ENCODE measurements at regions not wholly inside any gene's neighbourhood (a gene's known extent, or its start where the extent isn't known, plus 50 kb on each side); places are given as distances from the start of the nearest gene placed in this dataset.

- DNase-seq (ENCODE audit: low read depth): no peak
- TF ChIP-seq CTCF (IDR thresholded peaks at IDR 0.05; ENCODE audit: control insufficient read depth, insufficient read depth, low read depth, low read length, missing control alignments): no peak
- H3K4me3 ChIP-seq (ENCODE audit: control insufficient read depth, low read depth, low read length): no peak overlapping the region
These were observed 617.0 kb upstream of the CDH2 start for GRCh38 chr18:28793901-28794300.

DNA sequence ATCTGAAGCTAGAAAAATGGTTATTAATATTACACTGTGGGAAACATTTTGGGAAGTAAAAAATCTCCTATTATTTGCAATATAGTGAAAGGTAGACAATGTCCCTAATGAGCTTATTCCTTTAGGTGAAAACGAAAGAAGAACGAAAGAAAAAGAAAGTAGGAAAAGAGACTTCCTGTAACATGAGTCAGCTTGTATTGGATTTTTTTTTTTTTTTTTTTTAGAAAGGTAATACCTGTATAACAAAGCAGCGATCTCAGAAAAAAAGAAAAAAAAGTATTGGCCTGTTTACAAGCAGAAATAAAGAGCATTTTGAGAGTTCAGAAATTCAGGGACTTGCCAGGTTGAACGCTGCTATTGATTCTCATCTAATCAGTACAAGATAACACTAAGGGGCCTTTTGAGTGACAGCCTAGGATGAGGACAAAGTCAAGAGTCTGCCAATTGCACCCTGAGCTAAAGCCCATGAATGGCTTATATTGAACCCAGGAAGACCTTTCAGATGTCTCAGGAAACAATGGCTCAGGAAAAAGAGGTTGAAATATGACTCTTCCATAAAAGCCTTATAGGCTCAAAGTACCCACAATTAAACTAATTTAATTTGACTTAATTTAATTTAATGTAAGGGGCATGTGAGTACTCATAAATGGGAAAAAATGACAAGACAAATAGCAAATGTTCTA lies 615.6 kb upstream of the CDH2 start:
- H3K4me3 ChIP-seq (ENCODE audit: control insufficient read depth, low read depth, low read length): no peak overlapping the region
- no peak for TF ChIP-seq CTCF (IDR thresholded peaks at IDR 0.05; ENCODE audit: control insufficient read depth, insufficient read depth, low read depth, low read length, missing control alignments)
- no peak for DNase-seq (ENCODE audit: low read depth)

DNA sequence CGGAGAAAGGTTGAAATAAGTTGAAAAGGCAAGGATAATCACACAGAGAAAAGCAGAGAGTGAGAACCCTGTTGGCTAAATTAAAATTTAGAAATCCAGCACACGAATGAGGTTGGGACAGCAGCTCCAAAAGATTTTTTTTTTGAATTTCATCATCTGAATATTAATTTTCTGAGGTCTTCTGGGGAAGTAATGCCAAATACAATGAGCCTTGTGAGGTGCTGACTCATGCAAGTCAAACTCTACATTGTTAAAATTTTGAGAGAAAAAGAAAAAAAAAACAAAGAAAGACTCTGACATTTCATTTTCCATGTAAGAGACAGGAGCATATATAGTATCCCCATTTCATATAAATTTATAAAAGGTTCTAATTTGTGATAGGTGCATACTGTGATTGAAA lies 614.2 kb upstream of the CDH2 start:
- no peak overlapping the region for H3K4me3 ChIP-seq (ENCODE audit: control insufficient read depth, low read depth, low read length)
- no peak for DNase-seq (ENCODE audit: low read depth)
- TF ChIP-seq CTCF (IDR thresholded peaks at IDR 0.05; ENCODE audit: control insufficient read depth, insufficient read depth, low read depth, low read length, missing control alignments): no peak

GRCh38 chr18:28789502-28789901 lies 612.6 kb upstream of the CDH2 start:
- TF ChIP-seq CTCF (IDR thresholded peaks at IDR 0.05; ENCODE audit: control insufficient read depth, insufficient read depth, low read depth, low read length, missing control alignments): no peak
- no peak for DNase-seq (ENCODE audit: low read depth)
- H3K4me3 ChIP-seq (ENCODE audit: control insufficient read depth, low read depth, low read length): no peak overlapping the region

- DNase-seq (ENCODE audit: low read depth): no peak
- no peak for TF ChIP-seq CTCF (IDR thresholded peaks at IDR 0.05; ENCODE audit: control insufficient read depth, insufficient read depth, low read depth, low read length, missing control alignments)
- no peak overlapping the region for H3K4me3 ChIP-seq (ENCODE audit: control insufficient read depth, low read depth, low read length)
These were observed 610.0 kb upstream of the CDH2 start for GRCh38 chr18:28786926-28787325.

DNA sequence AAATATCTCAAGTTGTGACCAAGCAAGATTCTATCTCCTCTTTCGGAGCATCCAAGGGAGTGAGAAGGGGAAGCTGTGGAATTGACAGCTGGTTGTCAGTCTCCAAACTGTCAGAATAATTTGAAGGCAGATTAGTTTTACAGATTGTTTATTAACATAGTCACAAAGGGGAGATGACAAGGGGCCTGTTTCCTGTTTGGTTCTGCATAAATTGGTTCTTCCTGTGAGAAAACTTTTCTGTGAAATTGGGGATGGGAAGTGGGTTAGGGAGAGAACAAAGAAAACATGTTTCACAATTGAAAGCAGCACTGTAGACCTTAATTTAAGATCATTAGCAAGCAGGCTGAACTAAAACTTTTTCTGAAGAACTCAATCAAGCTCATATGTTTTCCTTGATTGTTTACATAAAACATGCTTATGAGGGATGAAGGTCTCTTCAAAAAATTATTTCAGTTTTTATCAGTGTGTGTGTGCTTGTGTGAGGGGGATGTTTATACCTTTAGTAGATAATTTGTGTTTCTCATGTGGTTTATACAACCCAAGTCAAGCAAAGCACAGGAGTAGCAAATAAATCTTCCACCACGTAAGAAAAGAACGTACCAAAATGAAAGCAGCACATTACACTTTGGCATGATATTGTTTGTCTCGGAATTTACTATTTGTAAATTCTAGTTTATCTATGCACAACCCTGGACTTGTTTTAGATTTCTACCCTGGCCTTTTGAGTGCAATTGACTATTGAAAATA lies 604.9 kb upstream of the CDH2 start:
- DNase-seq (ENCODE audit: low read depth): no peak
- no peak overlapping the region for H3K4me3 ChIP-seq (ENCODE audit: control insufficient read depth, low read depth, low read length)
- TF ChIP-seq CTCF (IDR thresholded peaks at IDR 0.05; ENCODE audit: control insufficient read depth, insufficient read depth, low read depth, low read length, missing control alignments): no peak
